ENCODE measurements at regions not wholly inside any gene's neighbourhood (a gene's known extent, or its start where the extent isn't known, plus 50 kb on each side); places are given as distances from the start of the nearest gene placed in this dataset.

- H3K27me3 ChIP-seq: no peaks in the 10 kb centered on the region
- no peaks in the 10 kb centered on the region for H3K79me2 ChIP-seq
- 92% methylated on average over 3 of the region's 3 CpGs for WGBS (ENCODE audit: low lambda C conversion rate, missing lambda C conversion rate)
- H2AFZ ChIP-seq: no peak overlapping the region
- H3K9me2 ChIP-seq (replicated peaks; ENCODE audit: insufficient read depth): no peaks in the 10 kb centered on the region
- no peak overlapping the region for H3K4me3 ChIP-seq
- H3K4me1 ChIP-seq (ENCODE audit: insufficient read depth): no peaks in the 10 kb centered on the region
- TF ChIP-seq, protein P1, sequence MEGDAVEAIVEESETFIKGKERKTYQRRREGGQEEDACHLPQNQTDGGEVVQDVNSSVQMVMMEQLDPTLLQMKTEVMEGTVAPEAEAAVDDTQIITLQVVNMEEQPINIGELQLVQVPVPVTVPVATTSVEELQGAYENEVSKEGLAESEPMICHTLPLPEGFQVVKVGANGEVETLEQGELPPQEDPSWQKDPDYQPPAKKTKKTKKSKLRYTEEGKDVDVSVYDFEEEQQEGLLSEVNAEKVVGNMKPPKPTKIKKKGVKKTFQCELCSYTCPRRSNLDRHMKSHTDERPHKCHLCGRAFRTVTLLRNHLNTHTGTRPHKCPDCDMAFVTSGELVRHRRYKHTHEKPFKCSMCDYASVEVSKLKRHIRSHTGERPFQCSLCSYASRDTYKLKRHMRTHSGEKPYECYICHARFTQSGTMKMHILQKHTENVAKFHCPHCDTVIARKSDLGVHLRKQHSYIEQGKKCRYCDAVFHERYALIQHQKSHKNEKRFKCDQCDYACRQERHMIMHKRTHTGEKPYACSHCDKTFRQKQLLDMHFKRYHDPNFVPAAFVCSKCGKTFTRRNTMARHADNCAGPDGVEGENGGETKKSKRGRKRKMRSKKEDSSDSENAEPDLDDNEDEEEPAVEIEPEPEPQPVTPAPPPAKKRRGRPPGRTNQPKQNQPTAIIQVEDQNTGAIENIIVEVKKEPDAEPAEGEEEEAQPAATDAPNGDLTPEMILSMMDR (IDR thresholded peaks at IDR 0.05; ENCODE audit: poor library complexity): no peak
- TF ChIP-seq EZH2phosphoT487 (IDR thresholded peaks at IDR 0.05; ENCODE audit: low read depth, severe bottlenecking, unreplicated experiment) (no peak), EZH2 (IDR thresholded peaks at IDR 0.05; ENCODE audit: borderline replicate concordance) (no peak)
- H3K9me3 ChIP-seq (ENCODE audit: low read depth): no peaks in the 10 kb centered on the region
- no peaks in the 10 kb centered on the region for H3K36me3 ChIP-seq (replicated peaks; ENCODE audit: insufficient read depth, low read depth)
- no peak overlapping the region for H3K4me2 ChIP-seq
- no peak for DNase-seq (ENCODE audit: low spot score)
- H3K27ac ChIP-seq: no peak overlapping the region
- no peaks in the 10 kb centered on the region for H4K20me1 ChIP-seq (ENCODE audit: insufficient read depth, poor library complexity, severe bottlenecking)
Measured at GRCh38 chr5:105740242-105740641, 1930.5 kb downstream of the EFNA5 start.

DNA sequence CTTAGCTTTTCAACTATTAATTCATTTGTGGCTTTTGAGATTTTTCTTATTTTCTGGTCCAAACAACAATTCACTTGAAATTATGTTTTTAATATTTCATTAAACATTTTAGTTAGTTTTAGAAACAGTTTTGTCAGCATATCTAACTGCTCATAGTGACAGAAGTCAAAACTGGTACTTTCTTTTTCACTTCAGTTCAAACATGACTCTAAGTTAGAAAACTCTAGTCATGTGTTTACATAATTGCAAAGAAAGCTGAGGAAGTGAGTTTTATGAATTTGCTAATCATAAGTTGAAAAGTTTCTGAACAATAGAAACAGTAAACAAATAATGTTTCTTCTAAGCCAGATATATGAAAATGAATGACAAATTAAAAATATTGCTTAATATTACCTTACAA is 1931.0 kb downstream of the EFNA5 start:
- TF ChIP-seq, protein P1 (IDR thresholded peaks at IDR 0.05; ENCODE audit: poor library complexity): no peak
- no peak for TF ChIP-seq EZH2 (IDR thresholded peaks at IDR 0.05; ENCODE audit: borderline replicate concordance)
- no peak for TF ChIP-seq EZH2phosphoT487 (IDR thresholded peaks at IDR 0.05; ENCODE audit: low read depth, severe bottlenecking, unreplicated experiment)

GRCh38 chr5:105735704-105736103 is 1935.0 kb downstream of the EFNA5 start:
- H2AFZ ChIP-seq: no peak overlapping the region
- H3K27me3 ChIP-seq: no peaks in the 10 kb centered on the region
- no peak overlapping the region for H3K27ac ChIP-seq
- no peaks in the 10 kb centered on the region for H3K9me2 ChIP-seq (replicated peaks; ENCODE audit: insufficient read depth)
- DNase-seq (ENCODE audit: low spot score): no peak
- H3K4me2 ChIP-seq: no peak overlapping the region
- no peaks in the 10 kb centered on the region for H4K20me1 ChIP-seq (ENCODE audit: insufficient read depth, poor library complexity, severe bottlenecking)
- no peaks in the 10 kb centered on the region for H3K79me2 ChIP-seq
- TF ChIP-seq EZH2phosphoT487 (IDR thresholded peaks at IDR 0.05; ENCODE audit: low read depth, severe bottlenecking, unreplicated experiment) (no peak), EZH2 (IDR thresholded peaks at IDR 0.05; ENCODE audit: borderline replicate concordance) (no peak)
- no peaks in the 10 kb centered on the region for H3K36me3 ChIP-seq (replicated peaks; ENCODE audit: insufficient read depth, low read depth)
- H3K4me1 ChIP-seq (ENCODE audit: insufficient read depth): no peaks in the 10 kb centered on the region
- no peaks in the 10 kb centered on the region for H3K9me3 ChIP-seq (ENCODE audit: low read depth)
- no peak overlapping the region for H3K4me3 ChIP-seq

More for the DNA sequence above, 1931.0 kb downstream of the EFNA5 start:
- Histone ChIP-seq H3K4me2 (no peak overlapping the region), H3K4me1 (ENCODE audit: insufficient read depth) (no peaks in the 10 kb centered on the region), H3K27ac (no peak overlapping the region), H4K20me1 (ENCODE audit: insufficient read depth, poor library complexity, severe bottlenecking) (no peaks in the 10 kb centered on the region), H3K79me2 (no peaks in the 10 kb centered on the region), H3K36me3 (replicated peaks; ENCODE audit: insufficient read depth, low read depth) (no peaks in the 10 kb centered on the region), H3K4me3 (no peak overlapping the region), H3K9me3 (ENCODE audit: low read depth) (no peaks in the 10 kb centered on the region), H2AFZ (no peak overlapping the region), H3K9me2 (replicated peaks; ENCODE audit: insufficient read depth) (no peaks in the 10 kb centered on the region), H3K27me3 (no peaks in the 10 kb centered on the region)
- DNase-seq (ENCODE audit: low spot score): no peak

DNA sequence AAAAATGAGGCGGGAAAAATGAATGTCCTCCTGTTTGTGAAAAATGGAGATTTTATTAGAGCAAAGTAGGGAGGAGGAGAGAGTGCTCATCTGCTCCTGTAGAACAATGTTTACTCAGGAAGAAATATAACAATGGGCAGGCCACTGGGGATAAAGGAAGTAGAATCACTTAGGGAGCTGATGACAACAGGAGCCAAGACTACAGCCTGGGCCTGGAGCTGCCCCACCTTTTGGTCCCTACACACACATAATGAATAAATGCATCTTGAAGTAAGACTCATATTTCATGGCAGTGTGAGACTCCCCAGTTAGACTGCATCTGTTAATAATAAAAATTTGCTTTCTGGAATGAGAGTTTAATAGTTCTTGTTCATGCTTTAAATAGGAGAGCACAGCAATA is 1939.8 kb downstream of the EFNA5 start:
- no peaks in the 10 kb centered on the region for H3K4me1 ChIP-seq (ENCODE audit: insufficient read depth)
- no peak overlapping the region for H3K4me3 ChIP-seq
- TF ChIP-seq, protein P1 (IDR thresholded peaks at IDR 0.05; ENCODE audit: poor library complexity): no peak
- TF ChIP-seq EZH2 (IDR thresholded peaks at IDR 0.05; ENCODE audit: borderline replicate concordance): no peak
- TF ChIP-seq EZH2phosphoT487 (IDR thresholded peaks at IDR 0.05; ENCODE audit: low read depth, severe bottlenecking, unreplicated experiment): no peak
- DNase-seq (ENCODE audit: low spot score): no peak
- H3K79me2 ChIP-seq: no peaks in the 10 kb centered on the region
- H3K9me2 ChIP-seq (replicated peaks; ENCODE audit: insufficient read depth): no peaks in the 10 kb centered on the region
- WGBS (ENCODE audit: low lambda C conversion rate, missing lambda C conversion rate): 88% methylated on average over 1 of the region's 1 CpG
- H3K36me3 ChIP-seq (replicated peaks; ENCODE audit: insufficient read depth, low read depth): no peaks in the 10 kb centered on the region
- H3K27ac ChIP-seq: no peak overlapping the region
- no peak overlapping the region for H2AFZ ChIP-seq
- no peaks in the 10 kb centered on the region for H3K27me3 ChIP-seq
- H4K20me1 ChIP-seq (ENCODE audit: insufficient read depth, poor library complexity, severe bottlenecking): no peaks in the 10 kb centered on the region
- H3K4me2 ChIP-seq: no peak overlapping the region
- no peaks in the 10 kb centered on the region for H3K9me3 ChIP-seq (ENCODE audit: low read depth)
